ENCODE measurements at regions not wholly inside any gene's neighbourhood (a gene's known extent, or its start where the extent isn't known, plus 50 kb on each side); places are given as distances from the start of the nearest gene placed in this dataset.
"Not testable (repeated sequence)": the region's sequence is repeated elsewhere in the genome, so short reads cannot be mapped to it uniquely, and the experiment has no call there.

GRCh38 chrX:51262271-51262670, 70.4 kb upstream of the NUDT10 start:
- not testable (repeated sequence) for TF ChIP-seq CTCF (conservative IDR thresholded peaks at IDR 0.05; ENCODE audit: low read length); EZH2phosphoT487 (IDR thresholded peaks at IDR 0.05; ENCODE audit: borderline replicate concordance)
